Suprapubic skin (tissue), 3 donors: ENCODE measurements at regions not wholly inside any gene's neighbourhood (a gene's known extent, or its start where the extent isn't known, plus 50 kb on each side); places are given as distances from the start of the nearest gene placed in this dataset.

ENCODE experiments used
- CTCF ChIP-seq, 2 donors: fragments of 200-600 bp in 1 of 2; fragments of 450-650 bp in 1 of 2; sonication (generic) in 1 of 2; IDR thresholded peaks; one replicate each; pipeline ENCODE4 v1.5.1; 2016 to 2019; ENCODE audit warnings: antibody characterized with exemption in 2 of 2, mild to moderate bottlenecking in 1 of 2, moderate library complexity in 1 of 2
- POLR2AphosphoS5 ChIP-seq, 3 donors: sonication (generic); formaldehyde crosslinking; IDR thresholded peaks; one replicate each; pipeline ENCODE4 v1.6.1; 2017; ENCODE audit warnings: antibody characterized with exemption in 3 of 3

- TF ChIP-seq CTCF (IDR thresholded peaks at IDR 0.05) (no peak), POLR2AphosphoS5 (IDR thresholded peaks at IDR 0.05) (no peak)
Observed at GRCh38 chr6:105943514-105943913, 142.6 kb upstream of the PRDM1 start.
